Skeletal muscle tissue (tissue), 3 donors: ENCODE measurements at regions not wholly inside any gene's neighbourhood (a gene's known extent, or its start where the extent isn't known, plus 50 kb on each side); places are given as distances from the start of the nearest gene placed in this dataset.
"Not testable (repeated sequence)": the region's sequence is repeated elsewhere in the genome, so short reads cannot be mapped to it uniquely, and the experiment has no call there.

ENCODE experiments used
- H3K27ac ChIP-seq: one replicate; pipeline ENCODE4 v1.7.0; 2013; ENCODE audit warnings: mild to moderate bottlenecking, low read depth, low read length, inconsistent platforms
- H3K27me3 ChIP-seq, 3 donors: one replicate each; pipeline ENCODE4 v1.7.0; 2013; ENCODE audit warnings: low read length in 3 of 3; ENCODE audit not compliant: control insufficient read depth in 3 of 3, insufficient read depth in 3 of 3
- H3K36me3 ChIP-seq, 3 donors: one replicate each; pipeline ENCODE4 v1.7.0; 2013; ENCODE audit warnings: low read length in 3 of 3; ENCODE audit not compliant: control insufficient read depth in 3 of 3, insufficient read depth in 3 of 3
- H3K4me1 ChIP-seq, 3 donors: one replicate each; pipeline ENCODE4 v1.7.0; 2013; ENCODE audit warnings: low read length in 3 of 3, mild to moderate bottlenecking in 3 of 3; ENCODE audit not compliant: control insufficient read depth in 3 of 3, insufficient read depth in 3 of 3
- H3K4me3 ChIP-seq, 3 donors: one replicate each; pipeline ENCODE4 v1.7.0; 2013; ENCODE audit warnings: low read length in 3 of 3
- H3K9ac ChIP-seq, 3 donors: one replicate each; pipeline ENCODE4 v1.7.0; 2013; ENCODE audit warnings: low read length in 3 of 3, mild to moderate bottlenecking in 3 of 3, moderate library complexity in 2 of 3, low read depth in 1 of 3
- H3K9me3 ChIP-seq, 3 donors: one replicate each; pipeline ENCODE4 v1.7.0; 2013; ENCODE audit warnings: low read length in 3 of 3; ENCODE audit not compliant: control insufficient read depth in 3 of 3
- donor health status: Osteomylitis.

GRCh38 chrX:3828378-3829040, 115.1 kb upstream of the PRKX start:
- not testable (repeated sequence) for H3K36me3 ChIP-seq, H3K4me1 ChIP-seq, H3K4me3 ChIP-seq, H3K9me3 ChIP-seq, H3K27ac ChIP-seq, H3K9ac ChIP-seq, H3K27me3 ChIP-seq

GRCh38 chrX:3824008-3824407, 110.6 kb upstream of the PRKX start:
- not testable (repeated sequence) for H3K27ac ChIP-seq, H3K4me3 ChIP-seq, H3K36me3 ChIP-seq, H3K9me3 ChIP-seq, H3K4me1 ChIP-seq, H3K9ac ChIP-seq, H3K27me3 ChIP-seq

GRCh38 chrX:3820167-3820566, 106.7 kb upstream of the PRKX start:
- Histone ChIP-seq H3K9ac (no peak overlapping the region), H3K4me3 (no peak overlapping the region), H3K9me3 (no peaks in the 10 kb centered on the region), H3K27me3 (no peaks in the 10 kb centered on the region), H3K4me1 (no peaks in the 10 kb centered on the region), H3K27ac (no peak overlapping the region), H3K36me3 (no peaks in the 10 kb centered on the region)

GRCh38 chrX:3817480-3817879, 104.0 kb upstream of the PRKX start:
- not testable (repeated sequence) for H3K27me3 ChIP-seq, H3K4me1 ChIP-seq, H3K4me3 ChIP-seq, H3K27ac ChIP-seq, H3K9me3 ChIP-seq, H3K9ac ChIP-seq, H3K36me3 ChIP-seq

GRCh38 chrX:3815896-3816664, 102.6 kb upstream of the PRKX start:
- Histone ChIP-seq H3K4me1 (no peaks in the 10 kb centered on the region), H3K27me3 (no peaks in the 10 kb centered on the region), H3K27ac (peak overlapping the region; percentile 90), H3K36me3 (no peaks in the 10 kb centered on the region), H3K4me3 (peak overlapping the region; percentile 60 to 78 (median 69)), H3K9me3 (no peaks in the 10 kb centered on the region), H3K9ac (peak overlapping the region; percentile 65 to 79 (median 76))

GRCh38 chrX:3811331-3812311, 98.2 kb upstream of the PRKX start:
- Histone ChIP-seq H3K27me3 (peaks cover 0 to 11% (median 10%) of the 10 kb centered on the region in 3 donors), H3K9me3 (no peaks in the 10 kb centered on the region), H3K4me3 (no peak overlapping the region), H3K9ac (no peak overlapping the region), H3K27ac (no peak overlapping the region), H3K4me1 (no peaks in the 10 kb centered on the region), H3K36me3 (no peaks in the 10 kb centered on the region)

GRCh38 chrX:3807906-3808305, 94.5 kb upstream of the PRKX start:
- H3K4me1 ChIP-seq = no peaks in the 10 kb centered on the region
- peaks cover 0 to 11% (median 11%) of the 10 kb centered on the region in 3 donors for H3K27me3 ChIP-seq
- H3K27ac ChIP-seq = no peak overlapping the region
- H3K4me3 ChIP-seq = no peak overlapping the region
- no peaks in the 10 kb centered on the region for H3K36me3 ChIP-seq
- H3K9ac ChIP-seq = no peak overlapping the region
- no peaks in the 10 kb centered on the region for H3K9me3 ChIP-seq

GRCh38 chrX:3806630-3807029, 93.2 kb upstream of the PRKX start:
- no peak overlapping the region for H3K9ac ChIP-seq
- no peaks in the 10 kb centered on the region for H3K9me3 ChIP-seq
- H3K27me3 ChIP-seq = peaks cover 0 to 11% (median 11%) of the 10 kb centered on the region in 3 donors
- H3K4me1 ChIP-seq = no peaks in the 10 kb centered on the region
- no peak overlapping the region for H3K4me3 ChIP-seq
- no peak overlapping the region for H3K27ac ChIP-seq
- H3K36me3 ChIP-seq = no peaks in the 10 kb centered on the region

- Histone ChIP-seq H3K4me1 (no peaks in the 10 kb centered on the region), H3K27me3 (peaks cover 0 to 8% (median 6%) of the 10 kb centered on the region in 3 donors), H3K4me3 (no peak overlapping the region), H3K9me3 (no peaks in the 10 kb centered on the region), H3K36me3 (no peaks in the 10 kb centered on the region), H3K9ac (no peak overlapping the region), H3K27ac (no peak overlapping the region)
These were observed 90.3 kb upstream of the PRKX start for GRCh38 chrX:3803713-3804112.
